Type B pancreatic cell (in vitro differentiated cells): ENCODE measurements at regions not wholly inside any gene's neighbourhood (a gene's known extent, or its start where the extent isn't known, plus 50 kb on each side); places are given as distances from the start of the nearest gene placed in this dataset.

Experiments
- DNase-seq: peaks from one replicate; pipeline ENCODE4 v3.0.0; 2021; ENCODE audit warnings: mixed read lengths; ENCODE audit not compliant: unreplicated experiment; ENCODE audit errors: extremely low spot score
- H3K27ac Mint-ChIP-seq: 2 replicates; pipeline ENCODE4 v1.8.0; 2021; ENCODE audit warnings: mild to moderate bottlenecking, mixed read lengths
- H3K27me3 Mint-ChIP-seq: 2 replicates; pipeline ENCODE4 v1.8.0; 2021; ENCODE audit warnings: mixed read lengths
- H3K36me3 Mint-ChIP-seq: 2 replicates; pipeline ENCODE4 v1.8.0; 2021; ENCODE audit warnings: mixed read lengths
- H3K4me1 Mint-ChIP-seq: one replicate; pipeline ENCODE4 v1.8.0; 2021; ENCODE audit warnings: mixed read lengths; ENCODE audit not compliant: unreplicated experiment
- H3K4me3 Mint-ChIP-seq: 2 replicates; pipeline ENCODE4 v1.8.0; 2021; ENCODE audit warnings: mild to moderate bottlenecking, mixed read lengths
- H3K9me3 Mint-ChIP-seq: 2 replicates; pipeline ENCODE4 v1.8.0; 2021; ENCODE audit warnings: mixed read lengths
- TF ChIP-seq, protein P1 (sequence below): fragments of 200-600 bp; sonication (generic); conservative IDR thresholded peaks from 2 replicates; pipeline ENCODE4 v1.5.0; 2021; ENCODE audit warnings: antibody characterized with exemption, mild to moderate bottlenecking

DNA sequence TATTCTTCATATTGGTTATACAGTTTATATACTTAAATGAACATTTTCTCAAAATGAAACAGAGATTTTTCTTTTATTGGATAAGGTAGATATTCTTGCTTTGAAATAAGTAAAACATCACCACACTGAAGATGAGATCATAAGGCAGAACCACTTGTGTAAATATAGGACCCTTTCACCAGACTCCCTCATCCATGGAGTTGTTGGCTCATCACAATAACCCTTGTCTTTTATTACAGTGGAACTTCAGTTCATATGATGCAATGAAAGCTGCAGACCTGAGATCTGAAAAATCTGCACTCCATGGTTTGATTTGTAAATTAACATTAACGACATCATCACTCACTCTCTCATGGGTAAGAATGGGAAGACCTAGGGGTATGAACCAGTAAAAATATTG is 51.9 kb upstream of the DBX2 start:
- H3K27ac Mint-ChIP-seq, result no peak overlapping the region
- H3K27me3 Mint-ChIP-seq, result peaks cover 33% of the 10 kb centered on the region
- H3K9me3 Mint-ChIP-seq, result no peaks in the 10 kb centered on the region
- DNase-seq, result no peak
- H3K4me3 Mint-ChIP-seq, result no peak overlapping the region
- TF ChIP-seq, protein P1, sequence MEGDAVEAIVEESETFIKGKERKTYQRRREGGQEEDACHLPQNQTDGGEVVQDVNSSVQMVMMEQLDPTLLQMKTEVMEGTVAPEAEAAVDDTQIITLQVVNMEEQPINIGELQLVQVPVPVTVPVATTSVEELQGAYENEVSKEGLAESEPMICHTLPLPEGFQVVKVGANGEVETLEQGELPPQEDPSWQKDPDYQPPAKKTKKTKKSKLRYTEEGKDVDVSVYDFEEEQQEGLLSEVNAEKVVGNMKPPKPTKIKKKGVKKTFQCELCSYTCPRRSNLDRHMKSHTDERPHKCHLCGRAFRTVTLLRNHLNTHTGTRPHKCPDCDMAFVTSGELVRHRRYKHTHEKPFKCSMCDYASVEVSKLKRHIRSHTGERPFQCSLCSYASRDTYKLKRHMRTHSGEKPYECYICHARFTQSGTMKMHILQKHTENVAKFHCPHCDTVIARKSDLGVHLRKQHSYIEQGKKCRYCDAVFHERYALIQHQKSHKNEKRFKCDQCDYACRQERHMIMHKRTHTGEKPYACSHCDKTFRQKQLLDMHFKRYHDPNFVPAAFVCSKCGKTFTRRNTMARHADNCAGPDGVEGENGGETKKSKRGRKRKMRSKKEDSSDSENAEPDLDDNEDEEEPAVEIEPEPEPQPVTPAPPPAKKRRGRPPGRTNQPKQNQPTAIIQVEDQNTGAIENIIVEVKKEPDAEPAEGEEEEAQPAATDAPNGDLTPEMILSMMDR, result no peak
- H3K36me3 Mint-ChIP-seq, result no peaks in the 10 kb centered on the region
- no peaks in the 10 kb centered on the region for H3K4me1 Mint-ChIP-seq

DNA sequence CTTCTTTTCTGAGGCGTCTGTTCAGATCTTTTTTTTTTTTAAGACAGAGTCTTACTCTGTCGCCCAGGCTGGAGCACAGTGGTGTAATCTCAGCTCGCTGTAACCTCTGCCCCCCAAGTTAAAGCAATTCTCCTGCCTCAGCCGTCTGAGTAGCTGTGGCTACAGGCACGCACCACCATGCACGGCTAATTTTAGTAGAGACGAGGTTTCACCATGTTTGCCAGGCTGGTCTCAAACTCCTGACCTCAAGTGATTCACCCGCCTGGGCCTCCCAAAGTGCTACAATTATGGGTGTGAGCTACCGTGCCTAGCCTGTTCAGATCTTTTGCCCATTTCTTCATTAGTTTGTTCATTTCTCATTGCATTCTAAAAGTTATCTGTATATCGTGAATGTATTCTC is 55.1 kb upstream of the DBX2 start:
- H3K36me3 Mint-ChIP-seq, result no peaks in the 10 kb centered on the region
- TF ChIP-seq, protein P1, result no peak
- H3K27ac Mint-ChIP-seq, result no peak overlapping the region
- no peak overlapping the region for H3K4me3 Mint-ChIP-seq
- no peak for DNase-seq
- H3K9me3 Mint-ChIP-seq, result no peaks in the 10 kb centered on the region
- H3K4me1 Mint-ChIP-seq, result no peaks in the 10 kb centered on the region
- peaks cover 13% of the 10 kb centered on the region for H3K27me3 Mint-ChIP-seq

DNA sequence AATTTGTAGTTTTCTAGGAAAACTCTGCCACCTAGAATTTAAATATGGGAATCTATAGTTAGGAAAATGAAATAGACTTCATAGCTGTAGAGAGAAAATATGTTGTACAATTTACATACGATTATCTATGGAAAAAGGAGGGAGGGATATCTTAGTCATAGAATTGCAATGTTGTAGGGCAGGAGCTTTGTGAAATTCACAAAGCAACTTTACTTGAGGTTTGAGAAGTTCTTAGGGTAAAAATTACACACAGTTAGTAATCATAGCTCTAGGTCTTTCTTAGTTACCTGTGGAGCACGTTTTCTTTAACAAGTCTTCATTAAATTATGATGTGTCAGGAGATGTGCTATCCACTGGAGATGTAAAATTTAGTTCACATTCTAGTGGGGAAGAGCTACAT is 61.4 kb upstream of the DBX2 start:
- Mint-ChIP-seq H3K27ac (no peak overlapping the region), H3K36me3 (no peaks in the 10 kb centered on the region), H3K9me3 (no peaks in the 10 kb centered on the region), H3K4me1 (no peaks in the 10 kb centered on the region), H3K27me3 (no peaks in the 10 kb centered on the region), H3K4me3 (no peak overlapping the region)
- no peak for DNase-seq
- TF ChIP-seq, protein P1, result no peak

DNA sequence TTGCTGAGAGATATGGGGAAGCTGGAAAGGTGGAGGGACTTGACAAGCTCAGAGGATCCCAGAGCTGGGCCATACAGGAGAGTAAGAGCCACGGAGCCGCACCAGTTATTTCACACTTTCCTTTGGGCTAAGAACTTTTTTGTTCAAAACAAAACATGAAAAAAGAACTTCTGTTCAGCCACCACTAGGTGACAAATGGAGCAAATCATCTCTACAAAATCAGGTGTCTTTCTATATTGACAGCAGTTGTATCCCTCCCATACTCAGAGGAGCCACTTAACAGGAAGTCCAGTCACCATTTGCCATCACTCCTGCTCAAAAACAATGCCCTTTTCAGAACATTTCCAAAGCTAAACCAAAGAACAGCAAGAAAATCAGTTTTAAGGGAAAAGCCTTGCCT is 70.3 kb upstream of the DBX2 start:
- no peaks in the 10 kb centered on the region for H3K4me1 Mint-ChIP-seq
- H3K27ac Mint-ChIP-seq, result no peak overlapping the region
- H3K27me3 Mint-ChIP-seq, result peaks cover 12% of the 10 kb centered on the region
- no peak for DNase-seq
- H3K36me3 Mint-ChIP-seq, result no peaks in the 10 kb centered on the region
- no peak overlapping the region for H3K4me3 Mint-ChIP-seq
- TF ChIP-seq, protein P1, result peak; percentile 57
- no peaks in the 10 kb centered on the region for H3K9me3 Mint-ChIP-seq

DNA sequence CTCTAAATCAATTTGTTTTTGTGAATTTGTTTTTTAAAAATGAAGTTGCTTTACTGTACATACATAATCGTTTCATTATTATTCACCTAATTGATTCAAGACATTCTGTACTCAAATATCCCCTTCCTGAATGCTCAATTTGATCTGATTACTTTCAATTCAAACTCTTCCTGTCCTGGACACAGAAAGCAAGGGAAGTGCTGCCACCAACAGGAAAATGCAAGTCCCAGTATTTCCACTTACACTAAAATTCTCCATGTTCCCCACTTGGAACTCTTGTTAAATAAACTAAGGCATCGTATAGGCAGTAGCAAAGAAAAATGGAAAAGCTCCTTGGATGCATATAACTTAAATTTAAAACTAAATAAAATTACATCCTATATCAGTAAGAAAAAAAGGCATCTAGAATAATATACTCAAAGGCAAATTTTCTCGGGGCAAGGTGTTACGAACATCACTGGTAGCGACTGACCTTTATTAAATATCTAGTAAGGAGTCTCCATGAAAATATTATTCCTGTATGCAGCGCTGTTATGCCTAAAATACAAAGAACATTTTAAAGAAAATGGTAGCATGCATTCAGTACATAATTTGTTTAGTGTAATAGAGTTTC is 72.0 kb upstream of the DBX2 start:
- H3K36me3 Mint-ChIP-seq, result no peaks in the 10 kb centered on the region
- H3K27ac Mint-ChIP-seq, result no peak overlapping the region
- no peaks in the 10 kb centered on the region for H3K9me3 Mint-ChIP-seq
- H3K27me3 Mint-ChIP-seq, result peaks cover 23% of the 10 kb centered on the region
- no peak overlapping the region for H3K4me3 Mint-ChIP-seq
- TF ChIP-seq, protein P1, result peak; percentile 75
- no peak for DNase-seq
- no peaks in the 10 kb centered on the region for H3K4me1 Mint-ChIP-seq
